GM23248 (cell line): ENCODE measurements at regions not wholly inside any gene's neighbourhood (a gene's known extent, or its start where the extent isn't known, plus 50 kb on each side); places are given as distances from the start of the nearest gene placed in this dataset.
"Not testable (repeated sequence)": the region's sequence is repeated elsewhere in the genome, so short reads cannot be mapped to it uniquely, and the experiment has no call there.

ENCODE experiments used
- DNase-seq: peaks from one replicate; pipeline ENCODE4 v3.0.0-alpha.2; 2015
- H2AFZ ChIP-seq: fragments of 200-600 bp; sonication (generic); 2 replicates; pipeline ENCODE4 v1.6.1; 2016; ENCODE audit warnings: antibody characterized with exemption
- H3F3A ChIP-seq: fragments of 200-600 bp; sonication (generic); 2 replicates; pipeline ENCODE4 v1.6.1; 2016; ENCODE audit warnings: mild to moderate bottlenecking, antibody characterized with exemption, mixed run types; ENCODE audit not compliant: insufficient read depth
- H3K27ac ChIP-seq: fragments of 200-600 bp; sonication (generic); 2 replicates; pipeline ENCODE4 v1.5.1; 2016; ENCODE audit warnings: mild to moderate bottlenecking
- H3K27me3 ChIP-seq: fragments of 200-600 bp; sonication (generic); replicated peaks from 2 replicates; pipeline ENCODE4 v1.6.1; 2016; ENCODE audit warnings: mild to moderate bottlenecking; ENCODE audit not compliant: insufficient read depth
- H3K36me3 ChIP-seq: fragments of 200-600 bp; sonication (generic); 2 replicates; pipeline ENCODE4 v1.6.1; 2016; ENCODE audit warnings: low read depth, mild to moderate bottlenecking
- H3K4me1 ChIP-seq: fragments of 200-600 bp; sonication (generic); 2 replicates; pipeline ENCODE4 v1.6.1; 2016; ENCODE audit warnings: mild to moderate bottlenecking; ENCODE audit not compliant: insufficient read depth
- H3K4me2 ChIP-seq: fragments of 200-600 bp; sonication (generic); one replicate; pipeline ENCODE4 v1.6.1; 2016; ENCODE audit warnings: mild to moderate bottlenecking; ENCODE audit not compliant: unreplicated experiment
- H3K4me3 ChIP-seq: fragments of 200-600 bp; sonication (generic); 2 replicates; pipeline ENCODE4 v1.5.1; 2016; ENCODE audit warnings: mild to moderate bottlenecking
- H3K79me2 ChIP-seq: fragments of 200-600 bp; sonication (generic); 2 replicates; pipeline ENCODE4 v1.6.1; 2016; ENCODE audit warnings: mild to moderate bottlenecking; ENCODE audit not compliant: insufficient read depth
- H3K9ac ChIP-seq: fragments of 200-600 bp; sonication (generic); 2 replicates; pipeline ENCODE4 v1.6.1; 2016; ENCODE audit warnings: mild to moderate bottlenecking
- H3K9me2 ChIP-seq: fragments of 200-600 bp; sonication (generic); 2 replicates; pipeline ENCODE4 v1.6.1; 2016; ENCODE audit warnings: mixed run types, mild to moderate bottlenecking, moderate library complexity; ENCODE audit not compliant: insufficient read depth
- H3K9me3 ChIP-seq: fragments of 200-600 bp; sonication (generic); one replicate; pipeline ENCODE4 v1.6.1; 2017; ENCODE audit warnings: low read depth
- H4K20me1 ChIP-seq: fragments of 200-600 bp; sonication (generic); 2 replicates; pipeline ENCODE4 v1.6.0; 2016; ENCODE audit not compliant: insufficient read depth
- EZH2 ChIP-seq: fragments of 200-600 bp; sonication (generic); IDR thresholded peaks from 2 replicates; pipeline ENCODE4 v1.6.1; 2018; ENCODE audit warnings: antibody characterized with exemption, mild to moderate bottlenecking; ENCODE audit not compliant: insufficient read depth, poor library complexity, severe bottlenecking
- EZH2phosphoT487 ChIP-seq: fragments of 200-600 bp; sonication (generic); IDR thresholded peaks from 2 replicates; pipeline ENCODE4 v1.6.1; 2018; ENCODE audit warnings: antibody characterized with exemption, moderate library complexity, mild to moderate bottlenecking, low read depth; ENCODE audit not compliant: insufficient read depth
- WGBS, 2 experiments: methylation state at CpG; one replicate each; pipeline ENCODE4 v1.1.6; 2015 to 2017; ENCODE audit warnings: low lambda C conversion rate in 2 of 2, low coverage in 1 of 2; ENCODE audit errors: missing lambda C conversion rate in 2 of 2; 5-methylcytosine and 5-hydroxymethylcytosine counted together
- in situ Hi-C: fragments of 300-500 bp; cut with MboI; formaldehyde crosslinking; loops from 2 replicates; pipeline ENCODE4 v1.15.0; 2020

GRCh38 chr6:109255087-109255486, 127.2 kb downstream of the CD164 start:
- in situ Hi-C loops = no loop called here
- Histone ChIP-seq H4K20me1 (no peaks in the 10 kb centered on the region), H3K9ac (no peak overlapping the region), H3K9me3 (no peaks in the 10 kb centered on the region), H3K4me2 (no peak overlapping the region), H3K4me1 (peaks cover 8% of the 10 kb centered on the region), H3K27me3 (no peaks in the 10 kb centered on the region), H3K36me3 (no peaks in the 10 kb centered on the region), H2AFZ (no peak overlapping the region), H3K4me3 (no peak overlapping the region), H3K79me2 (no peaks in the 10 kb centered on the region), H3K9me2 (no peaks in the 10 kb centered on the region), H3F3A (no peaks in the 10 kb centered on the region), H3K27ac (no peak overlapping the region)
- no peak for TF ChIP-seq EZH2
- TF ChIP-seq EZH2phosphoT487 = no peak
- WGBS, 2 experiments = 95% methylated on average over 5 of the region's 5 CpGs
- DNase-seq = no peak

GRCh38 chr6:109253366-109253765, 128.9 kb downstream of the CD164 start:
- Histone ChIP-seq H3K27me3 (no peaks in the 10 kb centered on the region), H3K4me3 (no peak overlapping the region), H3K27ac (no peak overlapping the region), H3K4me2 (no peak overlapping the region), H3K9me3 (no peaks in the 10 kb centered on the region), H4K20me1 (no peaks in the 10 kb centered on the region), H3K79me2 (no peaks in the 10 kb centered on the region), H3K9ac (no peak overlapping the region), H3K36me3 (no peaks in the 10 kb centered on the region), H3K4me1 (no peaks in the 10 kb centered on the region), H3K9me2 (no peaks in the 10 kb centered on the region), H3F3A (no peaks in the 10 kb centered on the region), H2AFZ (no peak overlapping the region)
- TF ChIP-seq EZH2phosphoT487 = no peak
- in situ Hi-C loops = no loop called here
- no peak for DNase-seq

- Histone ChIP-seq H4K20me1 (no peaks in the 10 kb centered on the region), H3K9ac (no peak overlapping the region), H3K27ac (no peak overlapping the region), H3K4me3 (no peak overlapping the region), H3K79me2 (no peaks in the 10 kb centered on the region), H3F3A (no peaks in the 10 kb centered on the region), H3K9me2 (no peaks in the 10 kb centered on the region), H3K9me3 (no peaks in the 10 kb centered on the region), H3K27me3 (no peaks in the 10 kb centered on the region), H2AFZ (no peak overlapping the region), H3K4me1 (no peaks in the 10 kb centered on the region), H3K36me3 (no peaks in the 10 kb centered on the region), H3K4me2 (no peak overlapping the region)
- no peak for TF ChIP-seq EZH2phosphoT487
- DNase-seq = no peak
- WGBS, 2 experiments = 32 to 37% methylated on average over 3 of the region's 3 CpGs
- in situ Hi-C loops = no loop called here
These were observed 129.8 kb downstream of the CD164 start for GRCh38 chr6:109252261-109253041.

GRCh38 chr6:109251839-109252238, 130.4 kb downstream of the CD164 start:
- DNase-seq = no peak
- no peaks in the 10 kb centered on the region for H3K79me2 ChIP-seq
- no peak overlapping the region for H3K4me2 ChIP-seq
- no peaks in the 10 kb centered on the region for H3K9me3 ChIP-seq
- H3K9ac ChIP-seq = no peak overlapping the region
- H2AFZ ChIP-seq = no peak overlapping the region
- no peak overlapping the region for H3K4me3 ChIP-seq
- H3K9me2 ChIP-seq = no peaks in the 10 kb centered on the region
- TF ChIP-seq EZH2phosphoT487 (no peak), EZH2 (no peak)
- H4K20me1 ChIP-seq = no peaks in the 10 kb centered on the region
- in situ Hi-C loops = no loop called here
- H3F3A ChIP-seq = no peaks in the 10 kb centered on the region
- H3K36me3 ChIP-seq = no peaks in the 10 kb centered on the region
- H3K27me3 ChIP-seq = no peaks in the 10 kb centered on the region
- no peak overlapping the region for H3K27ac ChIP-seq
- H3K4me1 ChIP-seq = no peaks in the 10 kb centered on the region

- H3F3A ChIP-seq, H3K79me2 ChIP-seq, H2AFZ ChIP-seq, H3K9me2 ChIP-seq, DNase-seq, H3K4me2 ChIP-seq, H3K4me3 ChIP-seq, H3K27ac ChIP-seq, H3K27me3 ChIP-seq, H3K9me3 ChIP-seq, H3K36me3 ChIP-seq, H3K4me1 ChIP-seq, H4K20me1 ChIP-seq, H3K9ac ChIP-seq, in situ Hi-C loops: not testable (repeated sequence)
- 69 to 94% methylated on average over 5 to 11 of the region's 32 CpGs for WGBS, 2 experiments
These were observed 131.6 kb downstream of the CD164 start for GRCh38 chr6:109250544-109251156.
